NCI-H748 treated with DMSO at 0.1 percent for 48 hours (cell line): ENCODE measurements at regions not wholly inside any gene's neighbourhood (a gene's known extent, or its start where the extent isn't known, plus 50 kb on each side); places are given as distances from the start of the nearest gene placed in this dataset.
"Not testable (repeated sequence)": the region's sequence is repeated elsewhere in the genome, so short reads cannot be mapped to it uniquely, and the experiment has no call there.

Experiments
- DNase-seq: peaks from one replicate; lab custom pipeline; 2025; lab: John Stamatoyannopoulos, UW

GRCh38 chr10:21406595-21407193 is 118.8 kb downstream of the SKIDA1 start:
- DNase-seq = no peak

DNA sequence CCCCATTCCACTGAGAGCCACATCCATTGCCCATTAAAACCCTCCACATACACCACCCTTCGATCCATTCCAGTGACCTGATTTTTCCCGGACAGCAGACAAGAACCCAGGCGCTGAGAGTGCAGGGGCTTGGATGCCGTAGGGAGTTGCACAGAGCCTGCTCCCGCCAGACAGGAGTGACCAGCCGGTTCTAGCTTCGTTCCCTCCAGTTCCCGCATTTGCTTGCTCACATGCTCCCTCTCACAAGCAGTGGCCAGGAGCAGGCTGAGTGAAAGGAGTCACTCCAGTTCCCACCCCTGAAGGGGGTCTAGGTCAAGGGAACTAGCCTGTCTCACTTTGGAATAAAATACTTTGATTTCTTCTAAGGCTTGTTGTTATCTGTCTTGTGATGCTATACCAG is 119.5 kb downstream of the SKIDA1 start:
- no peak for DNase-seq

- DNase-seq = no peak
Observed at GRCh38 chr10:21403256-21404015, 122.0 kb downstream of the SKIDA1 start.

GRCh38 chr10:21402606-21403083 is 122.8 kb downstream of the SKIDA1 start:
- DNase-seq = no peak

GRCh38 chr10:21401196-21401595 is 124.3 kb downstream of the SKIDA1 start:
- DNase-seq = no peak

DNA sequence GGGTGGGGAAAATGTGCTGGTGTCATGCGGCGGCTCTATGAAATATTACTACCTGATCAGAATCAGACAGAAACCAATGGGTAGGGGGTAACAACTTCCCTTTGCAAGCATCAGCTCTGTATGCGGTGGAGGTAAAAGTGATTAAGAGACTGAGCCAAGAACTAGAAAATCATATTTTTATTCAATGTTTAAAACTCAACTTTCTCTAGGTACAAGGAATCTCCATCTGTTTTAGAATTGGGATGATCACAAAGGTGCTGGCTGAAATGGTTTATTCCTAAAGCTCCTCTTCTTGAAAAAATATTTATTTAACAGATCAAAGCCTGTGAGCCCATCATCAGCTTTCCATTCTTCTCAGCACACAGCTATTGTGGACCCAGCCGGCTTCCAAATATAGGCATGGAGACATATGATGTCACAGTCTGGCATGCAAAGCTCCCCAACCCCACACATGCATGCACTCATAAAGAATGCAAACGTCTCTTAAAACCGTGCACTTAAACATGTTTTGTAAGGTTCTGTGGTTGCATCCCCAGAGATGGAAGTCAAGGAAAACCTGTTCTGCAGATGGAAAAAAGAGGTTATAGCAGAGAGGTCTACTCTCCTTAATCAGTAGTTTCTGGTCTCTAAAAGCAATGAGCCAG is 126.0 kb downstream of the SKIDA1 start:
- peak; percentile 24 for DNase-seq

DNA sequence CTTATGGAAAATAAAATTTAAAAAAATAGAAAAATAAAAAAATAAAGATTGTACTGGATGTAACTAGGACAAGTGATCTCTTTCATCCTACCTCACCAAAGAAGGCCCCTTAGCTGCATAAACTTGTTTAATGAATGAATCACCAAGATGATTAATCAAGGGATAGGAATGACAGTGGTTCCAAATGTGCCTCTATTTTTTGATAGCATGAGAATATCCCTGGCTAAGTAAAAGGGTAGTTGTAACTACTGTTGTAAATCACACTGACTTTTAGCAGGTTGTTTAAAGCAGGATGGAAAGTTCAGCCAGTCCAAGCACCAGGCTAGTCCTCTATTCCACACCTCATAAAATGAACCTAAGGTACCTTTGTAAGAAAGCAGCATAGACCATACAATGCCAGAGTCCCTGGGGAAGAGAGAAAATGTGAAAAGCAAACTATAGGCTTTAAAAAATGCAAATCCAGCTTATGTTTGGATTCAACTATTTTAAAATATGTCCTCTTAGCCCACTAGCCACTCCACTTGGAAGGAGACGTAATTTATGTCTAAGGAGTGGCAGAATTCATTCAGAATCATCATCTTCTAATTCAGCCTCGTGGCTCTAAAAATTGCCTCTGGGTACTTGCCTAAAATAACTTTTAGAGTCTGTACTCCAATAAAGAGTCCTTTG is 126.8 kb downstream of the SKIDA1 start:
- DNase-seq = no peak

DNA sequence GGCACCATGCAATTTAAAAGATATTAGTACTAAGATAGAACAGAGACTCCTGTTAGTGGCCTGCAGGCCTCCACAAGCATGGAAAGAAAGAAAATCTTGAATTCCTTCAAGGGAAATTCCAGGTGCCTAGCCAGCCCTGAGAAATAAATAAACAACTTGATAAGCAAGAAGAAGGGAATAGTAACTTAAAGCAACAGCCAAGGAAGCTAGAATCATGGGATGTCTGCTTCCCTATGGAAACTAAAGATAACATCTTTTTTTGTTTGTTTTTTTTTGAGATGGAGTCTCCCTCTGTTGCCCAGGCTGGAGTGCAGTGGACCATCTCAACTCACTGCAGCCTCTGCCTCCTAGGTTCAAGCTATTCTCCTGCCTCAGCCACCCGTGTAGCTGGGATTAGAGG is 128.6 kb downstream of the SKIDA1 start:
- DNase-seq = no peak

DNA sequence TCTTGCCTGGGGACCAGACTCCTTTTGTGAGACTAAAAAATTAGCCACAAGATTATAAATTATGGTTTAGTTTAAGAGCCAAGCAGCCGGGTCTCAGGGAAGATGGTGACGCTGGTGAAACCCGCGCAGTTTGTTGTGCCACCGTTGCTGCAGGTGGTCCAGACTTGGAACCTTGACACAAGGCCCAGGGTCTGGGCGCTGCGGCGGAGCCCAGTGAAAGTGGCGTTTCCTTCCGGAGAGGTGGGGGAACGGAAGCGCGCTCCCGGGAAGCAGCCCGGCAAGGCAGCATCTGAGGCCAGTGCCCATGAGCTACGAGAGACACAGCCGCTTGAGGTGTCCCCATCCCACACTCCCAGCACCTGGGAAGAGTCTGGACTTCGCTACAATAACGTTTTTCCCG is 131.6 kb downstream of the SKIDA1 start:
- no peak for DNase-seq

DNA sequence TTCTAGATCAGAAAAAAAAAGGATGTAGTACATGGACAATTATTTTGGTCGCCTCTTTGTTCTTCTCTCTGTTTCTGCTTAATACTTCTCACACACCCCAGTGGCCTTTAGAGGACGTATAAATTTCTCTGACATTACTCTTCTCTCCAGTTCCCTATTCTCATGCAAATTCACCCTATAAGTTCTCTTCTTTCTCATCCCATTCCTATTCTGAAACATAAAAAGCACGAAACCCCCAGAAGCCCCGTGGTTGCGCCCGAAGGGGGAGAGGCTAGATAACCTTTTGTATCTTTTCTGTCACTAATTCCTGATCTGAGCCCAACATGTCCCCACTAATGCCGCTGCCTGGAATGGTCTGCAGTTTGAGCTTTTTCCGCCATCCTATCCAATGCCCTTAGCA is 136.9 kb downstream of the SKIDA1 start:
- DNase-seq = no peak

- no peak for DNase-seq
Observed at GRCh38 chr10:21387868-21388267, 137.6 kb downstream of the SKIDA1 start.

DNA sequence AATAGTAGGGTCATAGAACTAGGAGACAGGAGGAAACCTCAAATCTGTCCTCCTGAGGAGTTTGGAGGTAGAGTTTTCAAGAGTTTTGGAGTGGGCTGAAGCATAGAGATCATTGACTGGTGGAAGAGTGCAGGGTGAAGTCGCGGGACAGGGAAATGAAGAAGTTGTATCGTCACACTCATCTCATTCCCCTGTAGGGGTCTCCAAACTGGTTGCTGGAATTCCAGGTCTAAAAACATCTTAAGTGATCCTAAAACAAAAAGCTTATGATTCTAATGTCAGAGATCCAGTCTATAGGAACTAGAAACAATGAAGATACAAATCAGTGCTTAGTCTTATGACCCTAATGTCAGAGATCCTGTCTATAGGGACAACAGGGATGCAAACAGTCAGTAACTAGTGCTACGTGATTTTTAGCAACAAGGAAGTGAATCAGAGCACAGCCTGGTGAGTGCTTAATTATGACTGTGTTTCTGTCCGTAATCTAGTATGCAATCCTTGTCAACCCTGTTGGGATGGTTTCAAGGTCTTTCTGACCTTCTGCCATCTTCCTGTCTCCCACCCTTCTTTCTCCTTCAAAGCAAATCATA is 139.4 kb downstream of the SKIDA1 start:
- no peak for DNase-seq

- DNase-seq = no peak
Observed at GRCh38 chr10:21385536-21385935, 139.9 kb downstream of the SKIDA1 start.

DNA sequence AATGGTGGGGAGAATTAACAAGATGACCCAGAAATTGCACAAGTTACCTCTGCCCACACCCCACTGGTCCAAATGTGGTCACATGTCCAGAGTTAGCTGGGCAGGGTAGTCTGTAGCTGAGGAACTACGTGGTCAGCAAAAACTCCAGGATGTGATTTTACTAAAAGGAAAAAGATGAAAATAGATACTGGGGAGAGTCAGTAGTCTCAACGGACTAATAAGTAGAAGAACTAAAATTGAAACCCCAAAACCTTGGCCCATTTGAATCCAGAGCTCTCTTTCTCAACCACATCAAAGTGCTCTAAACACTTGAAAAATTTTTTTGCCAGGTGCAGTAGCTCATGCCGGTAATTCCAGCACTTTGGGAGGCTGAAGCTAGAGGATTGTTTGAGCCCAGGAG is 146.3 kb downstream of the SKIDA1 start:
- no peak for DNase-seq

DNA sequence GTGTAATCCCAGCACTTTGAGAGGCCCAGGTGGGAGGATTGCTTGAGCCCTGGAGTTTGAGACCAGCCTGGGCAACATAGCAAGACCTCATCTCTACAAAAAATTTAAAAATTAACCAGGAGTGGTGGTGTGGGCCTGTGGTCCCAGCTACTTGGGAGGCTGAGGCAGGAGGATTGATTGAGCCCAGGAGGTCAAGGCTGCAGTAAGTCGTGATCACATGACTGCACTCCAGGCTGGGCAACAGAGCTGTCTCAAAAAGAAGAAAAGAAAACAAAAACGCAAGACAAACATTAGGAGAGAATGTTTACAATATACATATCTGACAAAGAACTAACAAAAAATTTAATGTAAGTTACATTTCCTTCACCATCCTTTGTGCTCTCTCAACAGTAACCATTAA is 150.2 kb downstream of the SKIDA1 start:
- not testable (repeated sequence) for DNase-seq

DNA sequence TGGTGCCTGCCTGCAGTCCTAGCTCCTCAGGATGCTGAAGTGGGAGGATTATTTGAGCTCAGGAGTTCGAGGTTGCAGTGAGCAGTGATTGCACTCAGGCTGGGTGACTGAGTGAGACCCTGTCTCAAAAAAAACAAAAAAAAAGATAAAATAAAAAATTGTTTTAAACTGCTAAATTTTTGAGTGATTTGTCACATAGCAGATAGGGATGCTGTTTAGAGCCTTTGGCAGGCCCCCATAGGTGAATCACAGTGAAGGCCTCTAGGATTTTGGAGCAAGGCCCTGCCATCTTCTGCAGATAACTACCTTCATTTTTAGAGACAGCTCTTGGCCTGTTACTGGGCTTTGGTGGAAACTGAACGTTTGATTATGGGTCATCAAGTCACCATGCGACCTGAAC is 151.6 kb downstream of the SKIDA1 start:
- not testable (repeated sequence) for DNase-seq

DNA sequence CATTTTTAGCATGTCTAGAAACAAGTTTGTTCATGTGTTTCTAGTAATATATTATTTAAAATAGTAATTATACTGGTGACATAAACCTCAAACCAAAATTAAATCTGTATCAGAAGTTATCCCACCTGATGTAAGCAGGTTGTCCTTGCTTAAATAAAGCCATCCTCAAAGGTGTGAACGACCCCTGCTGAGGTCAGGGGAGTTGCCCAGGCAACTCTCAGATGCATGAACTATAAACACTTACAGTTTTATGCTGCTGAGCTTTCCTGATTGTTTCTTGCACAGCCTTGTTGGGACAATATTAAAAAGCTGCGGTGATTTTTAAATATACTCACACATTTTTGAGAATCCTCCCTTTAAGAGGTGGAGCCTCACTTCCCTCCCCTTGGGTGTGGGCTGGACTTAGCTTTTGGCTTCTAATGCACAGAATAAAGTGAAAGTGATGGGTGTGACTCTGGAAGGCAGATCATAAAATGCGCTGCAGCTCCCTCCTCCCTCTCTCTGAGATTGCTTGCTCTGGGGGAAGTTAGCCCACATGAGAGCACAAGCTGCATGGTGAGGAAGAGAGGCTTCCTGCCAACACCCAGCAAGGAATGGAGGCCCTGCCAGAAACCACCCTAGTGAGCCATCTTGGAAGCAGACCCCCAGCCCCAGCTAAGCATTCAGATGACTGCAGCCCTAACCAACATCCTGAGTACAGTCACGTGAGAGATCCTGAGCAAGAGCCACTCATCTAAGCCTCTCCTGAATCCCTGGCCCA is 152.7 kb downstream of the SKIDA1 start:
- no peak for DNase-seq

DNA sequence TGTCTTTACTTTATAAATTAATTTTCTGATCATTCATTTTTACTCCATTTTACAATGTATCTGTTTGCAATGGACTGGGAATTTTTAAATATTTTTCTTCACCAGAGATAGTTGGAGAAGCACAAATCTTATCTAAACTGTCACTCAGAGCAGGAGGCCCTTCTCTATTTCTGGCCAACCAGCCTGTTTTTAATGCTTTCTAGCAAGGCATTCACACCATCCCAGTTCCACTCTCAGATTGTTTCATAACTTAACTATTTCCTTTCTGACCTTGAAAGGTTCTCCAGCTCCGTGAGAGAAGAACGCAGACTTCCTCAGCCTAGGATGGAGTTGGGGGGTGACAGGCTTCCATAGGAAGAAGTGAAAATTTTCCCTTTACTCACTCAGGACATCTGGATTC is 155.8 kb downstream of the SKIDA1 start:
- DNase-seq = no peak

DNA sequence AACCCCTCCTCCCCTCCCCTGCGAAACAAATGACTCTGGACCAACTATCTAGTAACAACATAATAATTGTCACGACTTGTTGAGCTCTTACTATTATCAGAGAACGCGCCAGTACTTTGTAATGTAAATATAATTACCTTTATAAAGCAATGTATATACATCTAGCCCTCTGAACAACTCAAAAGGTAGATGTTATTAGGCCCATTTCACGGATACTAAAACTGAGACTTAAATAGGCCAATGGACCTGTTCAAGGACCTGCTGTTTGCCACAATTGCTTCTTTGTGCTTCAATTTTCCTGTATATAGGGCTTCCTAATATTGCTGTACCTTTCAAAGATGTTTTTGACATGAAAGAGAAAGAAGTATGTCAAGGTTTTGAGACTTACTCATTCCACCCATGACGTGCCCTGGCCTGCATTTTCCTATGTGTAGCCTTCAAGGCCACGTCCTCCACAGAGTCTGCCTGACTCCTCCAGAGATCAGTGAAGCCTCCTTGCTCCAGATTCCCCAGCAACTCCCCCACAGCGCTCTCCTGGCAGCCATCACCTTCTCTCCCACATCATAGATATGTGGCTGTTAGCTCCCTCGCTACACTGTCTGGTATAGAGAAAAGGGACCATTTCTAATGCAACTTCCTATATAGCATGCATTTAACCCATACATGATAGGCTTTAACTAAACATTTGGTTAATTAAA is 156.6 kb downstream of the SKIDA1 start:
- no peak for DNase-seq

GRCh38 chr10:21368022-21368582 is 157.4 kb downstream of the SKIDA1 start:
- no peak for DNase-seq

- DNase-seq = not testable (repeated sequence)
Observed at GRCh38 chr10:21366108-21366507, 159.4 kb downstream of the SKIDA1 start.
